Activated CD4-positive, alpha-beta T cell treated with anti-CD3 and anti-CD28 coated beads, Interleukin-2, amount 10 ng/mL, durations not matched to agents 24 days and 14 days (primary cell): ENCODE measurements at regions not wholly inside any gene's neighbourhood (a gene's known extent, or its start where the extent isn't known, plus 50 kb on each side); places are given as distances from the start of the nearest gene placed in this dataset.
"Not testable (repeated sequence)": the region's sequence is repeated elsewhere in the genome, so short reads cannot be mapped to it uniquely, and the experiment has no call there.

Source experiments
- DNase-seq: peaks from one replicate; pipeline ENCODE4 v3.0.0; 2022
- H3K27ac Mint-ChIP-seq: one replicate; pipeline ENCODE4 v1.8.0; 2022; ENCODE audit warnings: mild to moderate bottlenecking, mixed read lengths
- H3K27me3 Mint-ChIP-seq: one replicate; pipeline ENCODE4 v1.8.0; 2022; ENCODE audit warnings: mixed read lengths
- H3K36me3 Mint-ChIP-seq: one replicate; pipeline ENCODE4 v1.8.0; 2022; ENCODE audit warnings: low read depth, mild to moderate bottlenecking, mixed read lengths
- H3K4me1 Mint-ChIP-seq: one replicate; pipeline ENCODE4 v1.8.0; 2021; ENCODE audit warnings: mixed read lengths
- H3K4me3 Mint-ChIP-seq: one replicate; pipeline ENCODE4 v1.8.0; 2022; ENCODE audit warnings: mild to moderate bottlenecking, moderate library complexity, mixed read lengths
- H3K9me3 Mint-ChIP-seq: one replicate; pipeline ENCODE4 v1.8.0; 2021; ENCODE audit warnings: mixed read lengths
- intact Hi-C: fragments of 100-400 bp; cut with micrococcal nuclease; formaldehyde crosslinking; loops from one replicate; pipeline ENCODE4 v1.15.1; 2023

- no peaks in the 10 kb centered on the region for H3K36me3 Mint-ChIP-seq
- intact Hi-C loops: no loop called here
- no peak for DNase-seq
- H3K4me3 Mint-ChIP-seq: no peak overlapping the region
- peaks cover 21% of the 10 kb centered on the region for H3K9me3 Mint-ChIP-seq
- no peaks in the 10 kb centered on the region for H3K27me3 Mint-ChIP-seq
- no peaks in the 10 kb centered on the region for H3K4me1 Mint-ChIP-seq
- H3K27ac Mint-ChIP-seq: no peak overlapping the region
Observed at GRCh38 chr16:87149051-87149450, 168.1 kb downstream of the C16orf95 start.

GRCh38 chr16:87150262-87150661, 166.9 kb downstream of the C16orf95 start:
- no peak for DNase-seq
- Mint-ChIP-seq H3K4me1 (no peaks in the 10 kb centered on the region), H3K4me3 (no peak overlapping the region), H3K9me3 (peaks cover 21% of the 10 kb centered on the region), H3K27me3 (no peaks in the 10 kb centered on the region), H3K27ac (no peak overlapping the region), H3K36me3 (no peaks in the 10 kb centered on the region)
- intact Hi-C loops: no loop called here

GRCh38 chr16:87150681-87151280, 166.4 kb downstream of the C16orf95 start:
- Mint-ChIP-seq H3K36me3 (no peaks in the 10 kb centered on the region), H3K27ac (no peak overlapping the region), H3K27me3 (no peaks in the 10 kb centered on the region), H3K9me3 (peaks cover 21% of the 10 kb centered on the region), H3K4me3 (no peak overlapping the region), H3K4me1 (no peaks in the 10 kb centered on the region)
- no peak for DNase-seq
- intact Hi-C loops: no loop called here

- DNase-seq: no peak
- Mint-ChIP-seq H3K27ac (no peak overlapping the region), H3K27me3 (no peaks in the 10 kb centered on the region), H3K36me3 (no peaks in the 10 kb centered on the region), H3K4me1 (no peaks in the 10 kb centered on the region), H3K9me3 (peaks cover 21% of the 10 kb centered on the region), H3K4me3 (no peak overlapping the region)
- intact Hi-C loops: no loop called here
Observed at GRCh38 chr16:87152221-87152755, 164.9 kb downstream of the C16orf95 start.

- Mint-ChIP-seq H3K36me3 (no peaks in the 10 kb centered on the region), H3K4me3 (no peak overlapping the region), H3K9me3 (peaks cover 20% of the 10 kb centered on the region), H3K27me3 (no peaks in the 10 kb centered on the region), H3K27ac (no peak overlapping the region), H3K4me1 (no peaks in the 10 kb centered on the region)
- intact Hi-C loops: no loop called here
- DNase-seq: no peak
Observed at GRCh38 chr16:87153326-87153725, 163.9 kb downstream of the C16orf95 start.

GRCh38 chr16:87155315-87155714, 161.9 kb downstream of the C16orf95 start:
- H3K4me3 Mint-ChIP-seq, DNase-seq, H3K27ac Mint-ChIP-seq, H3K4me1 Mint-ChIP-seq, intact Hi-C loops, H3K27me3 Mint-ChIP-seq, H3K36me3 Mint-ChIP-seq: not testable (repeated sequence)
- peaks cover 12% of the 10 kb centered on the region for H3K9me3 Mint-ChIP-seq

GRCh38 chr16:87156195-87156594, 161.0 kb downstream of the C16orf95 start:
- intact Hi-C loops: no loop called here
- Mint-ChIP-seq H3K9me3 (peaks cover 8% of the 10 kb centered on the region), H3K27me3 (no peaks in the 10 kb centered on the region), H3K27ac (no peak overlapping the region), H3K4me1 (no peaks in the 10 kb centered on the region), H3K36me3 (no peaks in the 10 kb centered on the region), H3K4me3 (no peak overlapping the region)
- no peak for DNase-seq

GRCh38 chr16:87160234-87160636, 157.0 kb downstream of the C16orf95 start:
- DNase-seq: no peak
- Mint-ChIP-seq H3K36me3 (no peaks in the 10 kb centered on the region), H3K27me3 (no peaks in the 10 kb centered on the region), H3K27ac (no peak overlapping the region), H3K9me3 (peaks cover 4% of the 10 kb centered on the region), H3K4me3 (no peak overlapping the region), H3K4me1 (no peaks in the 10 kb centered on the region)
- intact Hi-C loops: no loop called here

- peaks cover 4% of the 10 kb centered on the region for H3K9me3 Mint-ChIP-seq
- no peak for DNase-seq
- H3K4me3 Mint-ChIP-seq: no peak overlapping the region
- no peak overlapping the region for H3K27ac Mint-ChIP-seq
- no peaks in the 10 kb centered on the region for H3K27me3 Mint-ChIP-seq
- H3K36me3 Mint-ChIP-seq: no peaks in the 10 kb centered on the region
- intact Hi-C loops: no loop called here
- no peaks in the 10 kb centered on the region for H3K4me1 Mint-ChIP-seq
Observed at GRCh38 chr16:87160701-87161337, 156.4 kb downstream of the C16orf95 start.

- intact Hi-C loops, H3K9me3 Mint-ChIP-seq, H3K36me3 Mint-ChIP-seq, H3K4me3 Mint-ChIP-seq, H3K27ac Mint-ChIP-seq, H3K4me1 Mint-ChIP-seq, H3K27me3 Mint-ChIP-seq, DNase-seq: not testable (repeated sequence)
Observed at GRCh38 chr16:87161410-87161809, 155.8 kb downstream of the C16orf95 start.

- H3K4me1 Mint-ChIP-seq: no peaks in the 10 kb centered on the region
- intact Hi-C loops: no loop called here
- peak; percentile 59 for DNase-seq
- H3K4me3 Mint-ChIP-seq: no peak overlapping the region
- H3K9me3 Mint-ChIP-seq: peaks cover 4% of the 10 kb centered on the region
- no peaks in the 10 kb centered on the region for H3K27me3 Mint-ChIP-seq
- H3K27ac Mint-ChIP-seq: no peak overlapping the region
- H3K36me3 Mint-ChIP-seq: no peaks in the 10 kb centered on the region
Observed at GRCh38 chr16:87161822-87162676, 155.1 kb downstream of the C16orf95 start.

GRCh38 chr16:87162799-87163198, 154.4 kb downstream of the C16orf95 start:
- H3K9me3 Mint-ChIP-seq, H3K4me1 Mint-ChIP-seq, DNase-seq, H3K36me3 Mint-ChIP-seq, H3K27me3 Mint-ChIP-seq, H3K4me3 Mint-ChIP-seq, intact Hi-C loops, H3K27ac Mint-ChIP-seq: not testable (repeated sequence)

GRCh38 chr16:87163637-87164036, 153.6 kb downstream of the C16orf95 start:
- H3K27me3 Mint-ChIP-seq: no peaks in the 10 kb centered on the region
- H3K4me1 Mint-ChIP-seq: no peaks in the 10 kb centered on the region
- intact Hi-C loops: no loop called here
- no peak for DNase-seq
- H3K4me3 Mint-ChIP-seq: no peak overlapping the region
- peaks cover 4% of the 10 kb centered on the region for H3K9me3 Mint-ChIP-seq
- no peaks in the 10 kb centered on the region for H3K36me3 Mint-ChIP-seq
- H3K27ac Mint-ChIP-seq: no peak overlapping the region

- Mint-ChIP-seq H3K4me3 (no peak overlapping the region), H3K27me3 (no peaks in the 10 kb centered on the region), H3K9me3 (peaks cover 4% of the 10 kb centered on the region), H3K4me1 (no peaks in the 10 kb centered on the region), H3K36me3 (no peaks in the 10 kb centered on the region), H3K27ac (no peak overlapping the region)
- intact Hi-C loops: no loop called here
- no peak for DNase-seq
Observed at GRCh38 chr16:87165151-87165550, 152.0 kb downstream of the C16orf95 start.
